ENCODE measurements at regions not wholly inside any gene's neighbourhood (a gene's known extent, or its start where the extent isn't known, plus 50 kb on each side); places are given as distances from the start of the nearest gene placed in this dataset.

- TF ChIP-seq, protein P1, sequence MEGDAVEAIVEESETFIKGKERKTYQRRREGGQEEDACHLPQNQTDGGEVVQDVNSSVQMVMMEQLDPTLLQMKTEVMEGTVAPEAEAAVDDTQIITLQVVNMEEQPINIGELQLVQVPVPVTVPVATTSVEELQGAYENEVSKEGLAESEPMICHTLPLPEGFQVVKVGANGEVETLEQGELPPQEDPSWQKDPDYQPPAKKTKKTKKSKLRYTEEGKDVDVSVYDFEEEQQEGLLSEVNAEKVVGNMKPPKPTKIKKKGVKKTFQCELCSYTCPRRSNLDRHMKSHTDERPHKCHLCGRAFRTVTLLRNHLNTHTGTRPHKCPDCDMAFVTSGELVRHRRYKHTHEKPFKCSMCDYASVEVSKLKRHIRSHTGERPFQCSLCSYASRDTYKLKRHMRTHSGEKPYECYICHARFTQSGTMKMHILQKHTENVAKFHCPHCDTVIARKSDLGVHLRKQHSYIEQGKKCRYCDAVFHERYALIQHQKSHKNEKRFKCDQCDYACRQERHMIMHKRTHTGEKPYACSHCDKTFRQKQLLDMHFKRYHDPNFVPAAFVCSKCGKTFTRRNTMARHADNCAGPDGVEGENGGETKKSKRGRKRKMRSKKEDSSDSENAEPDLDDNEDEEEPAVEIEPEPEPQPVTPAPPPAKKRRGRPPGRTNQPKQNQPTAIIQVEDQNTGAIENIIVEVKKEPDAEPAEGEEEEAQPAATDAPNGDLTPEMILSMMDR (IDR thresholded peaks at IDR 0.05): no peak
- no peak for TF ChIP-seq EP300 (IDR thresholded peaks at IDR 0.05)
- no peak for TF ChIP-seq POLR2A (IDR thresholded peaks at IDR 0.05)
Measured at GRCh38 chr18:56309104-56309503, 329.3 kb downstream of the TXNL1 start.

All from sigmoid colon (tissue), 4 donors.